ENCODE measurements at regions not wholly inside any gene's neighbourhood (a gene's known extent, or its start where the extent isn't known, plus 50 kb on each side); places are given as distances from the start of the nearest gene placed in this dataset.

GRCh38 chr5:110361471-110361870 lies 365.0 kb downstream of the TMEM232 start:
- Histone ChIP-seq H4K91ac (replicated peaks; ENCODE audit: insufficient read length, low read length) (no peak overlapping the region), H3K18ac (ENCODE audit: extremely low read depth, low read length) (no peak overlapping the region), H3K79me2 (ENCODE audit: control insufficient read depth in 1 of 2, insufficient read depth in 2 of 2, low read length in 2 of 2) (no peaks in the 10 kb centered on the region), H3K4ac (replicated peaks; ENCODE audit: insufficient read length, low read depth, low read length) (no peak overlapping the region), H2BK15ac (ENCODE audit: low read length) (no peak overlapping the region), H3K27ac (ENCODE audit: low read depth, low read length) (no peak overlapping the region), H2BK20ac (ENCODE audit: low read length) (no peak overlapping the region), H4K5ac (ENCODE audit: insufficient read length, low read depth, low read length) (no peak overlapping the region), H3K14ac (ENCODE audit: insufficient read length) (no peak overlapping the region), H2AFZ (ENCODE audit: low read length) (no peak overlapping the region), H4K8ac (ENCODE audit: extremely low read depth, insufficient read depth, low read length) (no peak overlapping the region), H3K36me3 (ENCODE audit: control insufficient read depth in 2 of 4, insufficient read depth in 4 of 4, low read length in 3 of 4) (no peaks in the 10 kb centered on the region), H2BK5ac (ENCODE audit: low read depth, low read length) (no peak overlapping the region), H3K4me2 (ENCODE audit: insufficient read depth in 1 of 2, low read depth in 2 of 2, low read length in 2 of 2) (no peak overlapping the region), H3K4me1 (replicated peaks in 1 of 4; ENCODE audit: control insufficient read depth in 3 of 4, insufficient read depth in 4 of 4, low read length in 3 of 4) (peaks cover 0 to 3% (median 1%) of the 10 kb centered on the region in 4 experiments; a peak in 2 of 7 replicates), H2BK120ac (replicated peaks; ENCODE audit: low read depth, low read length) (no peak overlapping the region), H3K23me2 (ENCODE audit: low read depth, low read length) (no peaks in the 10 kb centered on the region), H3K27me3 (replicated peaks in 1 of 4; ENCODE audit: control insufficient read depth in 3 of 4, extremely low read depth in 1 of 4, insufficient read depth in 3 of 4, low read length in 3 of 4) (no peaks in the 10 kb centered on the region), H3K4me3 (ENCODE audit: extremely low read depth in 1 of 4, insufficient read depth in 2 of 4, low read depth in 3 of 4, low read length in 4 of 4) (no peak overlapping the region), H4K20me1 (replicated peaks in 1 of 2; ENCODE audit: control insufficient read depth in 1 of 2, insufficient read depth in 2 of 2, low read length in 2 of 2) (no peaks in the 10 kb centered on the region), H3K9ac (replicated peaks in 1 of 4; ENCODE audit: extremely low read depth in 1 of 4, low read depth in 3 of 4, low read length in 3 of 4) (no peak overlapping the region), H2BK12ac (ENCODE audit: low read depth, low read length) (no peak overlapping the region), H3K79me1 (ENCODE audit: low read depth, low read length) (no peaks in the 10 kb centered on the region), H3K56ac (replicated peaks; ENCODE audit: insufficient read length, low read depth, low read length) (no peak overlapping the region), H2AK5ac (ENCODE audit: low read depth, low read length) (no peak overlapping the region), H3K23ac (ENCODE audit: insufficient read length) (no peak overlapping the region), H3K9me3 (ENCODE audit: insufficient read depth in 2 of 2, low read depth in 1 of 2, low read length in 1 of 2) (no peaks in the 10 kb centered on the region)
- DNase-seq (ENCODE audit: low read depth in 1 of 2, low spot score in 2 of 2) (no peak), FAIRE-seq (no peak)
- ChIA-PET CTCF (ENCODE audit: partially characterized antibody) (interaction anchor here (1.1 to 2.9 kb wide), 3 partner anchors 9 to 29 kb away, joined by 4 to 10 read pairs (median 5); no protein-coding TSS in a partner anchor), POLR2A (ENCODE audit: partially characterized antibody) (no interaction called here)
- no peak for TF ChIP-seq ASH2L (IDR thresholded peaks at IDR 0.05; ENCODE audit: low read length)
- TF ChIP-seq EP300 (IDR thresholded peaks at IDR 0.05; ENCODE audit: borderline replicate concordance in 1 of 2, low read depth in 2 of 2, low read length in 2 of 2) = no peak
- no peak for TF ChIP-seq SUZ12 (IDR thresholded peaks at IDR 0.05; ENCODE audit: low read length)
- TF ChIP-seq POLR2A (IDR thresholded peaks at IDR 0.05; ENCODE audit: control extremely low read depth in 1 of 2, low read depth in 2 of 2, low read length in 2 of 2) = no peak
